KG1 (cell line): ENCODE measurements at regions not wholly inside any gene's neighbourhood (a gene's known extent, or its start where the extent isn't known, plus 50 kb on each side); places are given as distances from the start of the nearest gene placed in this dataset.
"Not testable (repeated sequence)": the region's sequence is repeated elsewhere in the genome, so short reads cannot be mapped to it uniquely, and the experiment has no call there.

ENCODE experiments used
- DNase-seq: peaks from one replicate; lab custom pipeline; 2025; lab: John Stamatoyannopoulos, UW

DNA sequence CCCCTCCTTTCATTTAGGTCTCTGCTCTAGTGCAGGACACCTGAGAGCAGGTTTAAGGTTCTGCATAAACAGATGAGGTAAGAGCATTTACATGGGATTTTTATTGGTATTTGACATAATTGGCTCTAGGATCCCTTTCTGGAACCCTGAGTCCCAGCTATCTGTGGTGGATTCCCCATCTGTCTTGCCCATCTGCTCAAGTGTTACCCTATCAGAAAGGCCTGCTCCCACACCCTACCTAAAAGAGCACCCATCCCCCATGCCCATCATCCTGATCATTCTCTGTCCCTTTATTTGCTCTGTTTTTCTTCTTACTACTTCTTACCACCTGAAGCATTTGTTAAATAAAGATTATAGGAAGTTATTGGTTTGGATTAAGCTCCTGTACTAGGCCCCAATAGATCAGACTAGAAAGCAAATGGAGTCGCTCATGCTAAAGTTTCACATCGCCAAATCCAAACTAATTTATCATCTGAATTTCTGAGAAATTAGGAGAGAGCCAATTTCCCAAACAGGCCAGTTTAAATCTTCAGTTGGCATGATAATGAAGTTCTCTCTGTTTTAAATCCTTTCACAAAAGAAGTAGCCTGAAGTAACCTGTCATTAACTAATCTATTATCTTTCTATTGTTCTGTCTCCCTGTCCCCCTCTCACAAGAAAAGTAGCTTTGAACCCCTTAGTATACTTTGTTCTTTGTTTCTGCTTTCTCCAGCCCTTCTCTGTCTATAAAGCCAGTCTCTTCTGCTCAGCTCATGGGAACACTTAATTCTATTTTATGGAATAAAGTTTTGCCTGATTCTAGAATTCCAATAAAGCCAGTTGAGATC, 178.6 kb downstream of the ZNF674 start:
- no peak for DNase-seq

DNA sequence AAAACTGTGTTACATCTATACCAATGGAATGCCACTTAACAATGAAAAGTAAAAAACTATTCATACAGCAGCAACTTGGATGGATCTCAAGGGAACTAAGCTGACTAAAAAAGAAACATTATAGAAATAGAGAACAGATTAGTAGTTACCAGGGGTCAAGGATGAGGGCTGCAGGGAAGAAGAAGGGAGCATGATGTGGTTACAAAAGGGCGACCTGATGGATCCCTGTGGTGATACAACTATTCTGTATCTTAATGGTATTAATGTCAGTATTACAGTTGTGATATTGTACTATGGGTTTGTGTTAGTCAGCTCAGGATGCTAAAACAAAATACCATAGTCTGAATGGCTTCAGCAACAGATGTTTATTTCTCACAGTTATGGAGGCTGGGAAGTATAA, 190.7 kb downstream of the ZNF674 start:
- DNase-seq = no peak

DNA sequence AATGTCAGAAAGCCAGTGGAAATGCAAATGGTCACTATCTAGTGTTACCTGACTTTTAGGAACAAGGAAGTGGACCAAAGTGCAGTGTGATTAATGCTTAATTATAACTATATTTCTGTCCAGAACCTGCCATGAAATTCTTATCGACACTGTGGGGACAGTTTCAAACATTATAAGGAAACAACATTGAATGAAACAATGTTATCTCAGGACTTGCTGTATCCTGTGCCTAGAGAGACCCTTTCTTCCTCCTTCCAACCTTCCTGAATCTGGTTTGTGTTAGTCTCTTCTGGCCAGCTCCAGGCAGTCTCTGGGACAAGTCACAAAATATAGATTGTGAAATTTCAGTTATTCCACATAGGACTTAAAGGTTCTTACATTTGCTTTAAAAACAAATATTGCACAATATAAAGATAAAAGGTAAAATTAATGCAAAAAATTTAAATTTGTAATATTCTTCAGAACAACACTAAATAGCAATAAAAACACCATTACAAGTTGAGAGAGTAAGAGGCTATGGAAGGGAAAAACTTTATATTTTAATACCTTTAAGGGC, 203.4 kb downstream of the ZNF674 start:
- DNase-seq = no peak

DNA sequence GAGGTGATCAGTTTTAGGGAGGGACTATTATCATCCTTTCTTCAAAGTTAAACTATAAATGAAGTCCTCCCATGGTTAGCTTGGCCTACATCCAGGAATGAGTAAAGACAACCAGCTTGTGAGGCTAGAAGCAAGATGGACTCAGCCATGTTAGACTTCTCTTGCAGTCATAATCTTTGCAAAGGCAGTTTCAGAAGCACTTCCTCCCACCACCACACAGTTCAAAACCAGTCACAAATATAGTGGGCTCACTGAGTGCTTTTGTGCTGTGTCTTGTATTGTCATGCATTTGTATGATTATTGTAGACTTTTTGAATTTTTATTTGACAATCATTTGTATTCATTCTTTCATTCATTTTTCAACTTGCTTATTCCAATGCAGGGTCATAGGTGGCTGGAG, 204.5 kb downstream of the ZNF674 start:
- no peak for DNase-seq

DNA sequence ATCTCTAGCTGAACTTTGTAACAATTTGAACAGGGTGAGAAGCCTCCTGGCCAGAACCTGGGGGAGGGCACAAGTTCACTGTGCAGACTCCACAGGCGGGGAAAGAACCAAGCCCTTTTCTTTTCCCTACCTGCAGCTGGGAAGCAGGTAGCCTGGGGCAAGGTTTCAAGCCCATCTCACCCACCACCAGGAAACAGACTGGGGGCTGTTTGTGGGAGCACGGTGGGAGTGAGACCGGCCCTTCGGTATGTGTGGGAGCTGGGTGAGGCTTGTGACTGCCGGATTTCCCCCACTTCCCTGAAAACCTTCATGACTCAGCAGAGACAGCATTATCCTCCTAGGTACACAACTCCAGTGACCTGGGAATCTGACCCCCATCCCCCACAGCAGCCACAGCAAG, 211.7 kb downstream of the ZNF674 start:
- no peak for DNase-seq

DNA sequence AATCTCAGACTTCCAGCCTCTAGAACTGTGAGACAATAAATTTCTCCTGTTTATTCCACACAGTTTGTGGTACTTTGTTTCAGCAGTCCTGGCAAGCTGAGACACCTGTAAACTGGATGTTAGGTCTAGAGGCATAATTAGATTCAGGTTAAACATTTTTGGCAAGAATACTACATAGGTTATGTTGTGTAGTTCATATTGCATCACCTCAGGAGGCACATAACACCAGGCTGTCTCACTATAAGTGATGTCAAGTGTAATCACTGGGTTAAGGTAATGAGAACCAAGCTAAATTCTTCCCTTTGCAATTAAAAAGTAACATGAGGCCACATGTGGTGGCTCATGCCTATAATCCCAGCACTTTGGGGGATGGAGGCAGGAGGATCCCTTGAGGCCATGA, 214.2 kb downstream of the ZNF674 start:
- DNase-seq = no peak

DNA sequence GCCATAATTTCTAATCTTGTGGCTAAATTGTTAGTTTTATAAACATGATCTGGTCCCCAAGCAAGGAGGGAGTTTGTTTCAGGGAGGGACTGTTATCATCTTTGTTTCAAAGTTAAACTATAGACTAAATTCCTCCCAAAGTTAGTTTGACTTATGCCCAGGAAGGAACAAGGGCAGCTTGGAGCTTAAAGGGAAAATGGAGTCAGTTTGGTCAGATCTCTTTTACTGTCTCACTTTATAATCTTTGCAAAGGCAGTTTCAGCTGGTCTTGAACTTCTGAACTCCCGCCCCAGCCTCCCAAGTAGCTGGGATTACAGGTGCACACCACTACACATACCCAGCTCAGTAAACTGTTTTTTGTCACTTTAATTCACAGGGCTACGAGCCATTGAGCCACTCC, 214.7 kb downstream of the ZNF674 start:
- no peak for DNase-seq

DNA sequence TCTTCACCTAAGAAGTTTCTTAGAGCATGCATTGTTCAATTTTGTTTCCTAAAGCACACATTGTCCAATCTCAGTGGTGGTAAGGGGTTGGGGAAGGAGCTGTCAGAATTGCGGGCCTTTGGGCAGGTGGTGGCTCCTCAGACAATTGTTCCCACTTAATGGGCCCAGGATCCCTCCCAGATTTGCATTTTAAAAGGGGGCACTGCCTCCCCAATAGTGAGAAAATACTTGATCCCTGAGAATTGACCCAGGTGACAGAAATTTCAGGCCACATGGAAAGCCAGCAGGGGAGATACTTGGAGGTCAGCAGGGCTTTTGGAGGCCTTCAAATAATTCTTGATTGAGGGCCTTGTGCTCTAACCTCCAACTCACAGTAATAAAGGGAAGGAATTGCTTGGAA, 217.1 kb downstream of the ZNF674 start:
- no peak for DNase-seq

DNA sequence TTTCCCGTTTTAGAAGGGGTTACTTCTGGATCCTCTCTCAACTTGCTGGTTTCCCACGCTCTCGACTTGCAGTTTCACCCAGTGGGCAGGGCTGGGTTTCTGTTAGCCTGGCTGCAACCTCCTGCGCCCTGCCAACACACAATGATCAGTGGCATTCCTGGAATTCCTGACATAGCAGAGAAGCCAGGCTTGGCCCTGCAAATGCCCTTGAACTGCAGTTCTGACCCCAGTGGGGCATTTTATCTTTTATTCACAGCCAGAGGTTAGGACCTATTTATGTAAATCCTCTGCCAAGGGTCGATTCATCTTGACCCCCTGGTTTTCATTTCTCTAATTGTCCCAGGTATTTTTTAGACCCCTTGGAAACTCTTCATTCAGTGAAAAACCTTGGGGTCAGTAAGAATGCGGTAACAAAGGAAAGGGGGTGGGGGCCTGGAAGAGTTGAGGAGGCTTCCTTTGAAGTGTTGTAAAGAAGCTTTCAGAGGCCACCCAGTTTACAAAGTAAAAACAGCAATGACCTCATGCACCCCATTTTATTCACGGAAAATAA, 217.6 kb downstream of the ZNF674 start:
- no peak for DNase-seq

DNA sequence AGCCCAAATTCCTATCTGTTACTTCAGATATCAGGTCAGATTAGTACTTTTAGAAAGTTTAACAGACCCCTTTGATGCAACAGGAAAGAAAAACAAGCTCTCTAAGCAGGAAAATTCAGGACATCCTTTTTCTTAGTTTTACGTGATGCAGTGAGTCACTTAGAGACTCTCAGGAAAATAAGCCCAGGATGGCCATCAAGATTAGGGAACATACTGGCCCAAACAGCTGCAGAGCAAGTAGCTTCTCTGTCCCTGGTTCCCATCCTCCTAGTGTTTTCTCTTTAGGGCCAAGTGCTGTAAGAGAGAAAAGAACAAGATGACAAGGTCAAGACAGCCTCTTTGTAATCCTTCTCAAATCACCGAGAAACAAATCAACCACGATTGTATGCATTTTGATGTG, 219.1 kb downstream of the ZNF674 start:
- no peak for DNase-seq

DNA sequence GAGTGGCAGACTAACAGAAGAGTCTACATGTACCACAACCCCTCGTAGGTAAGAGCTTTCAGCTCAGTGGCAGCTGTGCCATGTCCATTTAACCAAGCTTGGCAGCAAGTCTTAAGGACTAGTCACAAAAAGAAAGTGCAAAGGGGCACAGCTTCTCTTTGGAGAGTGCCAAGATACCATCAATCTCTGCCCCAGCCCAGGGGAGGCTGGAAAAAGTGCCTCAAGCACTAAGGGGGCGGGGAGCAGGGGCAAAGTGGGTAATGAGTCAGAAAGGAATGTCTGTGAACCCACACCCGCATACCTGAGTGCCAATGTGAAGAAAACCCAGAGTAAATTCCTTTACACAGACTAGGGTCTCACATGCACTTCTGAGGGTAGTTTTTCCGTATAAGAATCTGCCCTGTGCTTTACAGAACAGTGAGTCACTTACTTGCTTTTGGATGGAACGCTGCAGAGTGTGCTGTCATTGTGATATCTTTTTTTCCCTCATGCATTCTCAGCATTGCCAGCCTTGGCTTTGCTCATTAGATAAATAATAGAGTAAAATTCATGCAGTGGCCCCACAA, 219.8 kb downstream of the ZNF674 start:
- DNase-seq = no peak

DNA sequence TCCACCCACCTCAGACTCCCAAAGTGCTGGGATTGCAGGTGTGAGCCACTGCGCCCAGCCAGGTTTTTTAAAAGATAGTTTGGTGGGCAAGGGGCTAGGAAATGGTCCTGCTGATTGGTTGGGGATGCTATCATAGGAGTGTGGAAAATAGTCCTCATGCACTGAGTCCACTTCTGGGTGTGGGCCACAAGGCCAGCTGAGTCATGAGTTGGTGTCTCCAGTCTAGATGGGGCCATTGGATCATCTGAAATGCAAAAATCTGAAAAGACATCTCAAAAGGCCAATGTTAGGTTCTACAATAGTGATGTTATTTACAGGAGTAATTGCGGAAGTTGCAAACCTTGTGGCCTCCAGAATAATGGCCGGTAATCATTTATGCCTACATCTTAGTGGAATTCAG, 221.1 kb downstream of the ZNF674 start:
- DNase-seq = no peak

DNA sequence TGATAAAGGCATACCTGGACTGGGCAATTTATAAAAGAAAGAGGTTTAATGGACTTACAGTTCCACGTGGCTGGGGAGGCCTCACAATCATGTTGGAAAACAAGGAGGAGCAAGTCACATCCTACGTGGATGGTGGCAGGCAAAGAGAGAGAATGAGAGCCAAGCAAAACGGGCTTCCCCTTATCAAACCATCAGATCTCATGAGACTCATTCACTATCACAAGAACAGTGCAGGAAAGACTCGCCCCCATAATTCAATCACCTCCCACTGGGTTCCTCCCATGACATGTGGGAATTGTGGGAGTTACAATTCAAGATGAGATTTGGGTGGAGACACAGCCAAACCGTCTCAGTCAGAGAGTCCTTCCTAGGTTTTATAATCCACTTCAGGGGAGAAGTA, 222.3 kb downstream of the ZNF674 start:
- DNase-seq = not testable (repeated sequence)

DNA sequence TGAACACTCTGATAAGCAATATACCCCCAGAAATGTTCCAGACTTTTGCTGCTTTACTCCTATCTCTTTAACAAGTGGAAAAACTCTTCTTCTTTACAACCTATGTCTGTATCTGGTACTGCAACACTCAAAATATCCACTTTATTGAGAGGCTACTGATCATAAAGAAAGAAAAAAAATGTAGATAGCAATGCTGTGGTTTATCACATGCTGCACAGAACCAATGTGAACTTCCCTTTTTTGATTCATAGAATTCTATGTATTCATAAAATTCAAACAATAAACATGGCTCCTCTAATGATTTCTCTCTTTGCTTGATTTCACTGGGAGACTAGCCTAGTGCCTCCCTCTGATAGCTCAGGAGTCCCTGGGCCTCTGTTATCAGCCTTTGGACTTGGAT, 223.5 kb downstream of the ZNF674 start:
- DNase-seq = no peak

DNA sequence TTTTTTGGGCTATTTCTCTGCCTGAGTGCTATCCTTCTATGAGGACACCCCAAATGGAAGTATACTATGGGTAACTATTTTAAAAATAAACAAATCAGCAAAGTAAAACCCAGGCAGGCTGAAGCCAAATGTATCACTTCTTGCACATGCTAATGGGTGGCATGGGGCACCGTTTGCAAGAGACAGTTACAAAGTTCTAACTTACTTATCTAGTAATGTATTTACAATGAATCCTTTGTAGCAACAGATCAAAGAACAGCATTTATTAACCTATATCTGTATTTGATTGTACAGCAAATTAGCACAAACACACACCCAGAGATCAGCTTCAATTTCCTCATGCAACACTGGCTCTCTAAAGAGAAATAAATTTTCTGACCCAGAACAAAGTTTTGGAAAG, 225.5 kb downstream of the ZNF674 start:
- no peak for DNase-seq

DNA sequence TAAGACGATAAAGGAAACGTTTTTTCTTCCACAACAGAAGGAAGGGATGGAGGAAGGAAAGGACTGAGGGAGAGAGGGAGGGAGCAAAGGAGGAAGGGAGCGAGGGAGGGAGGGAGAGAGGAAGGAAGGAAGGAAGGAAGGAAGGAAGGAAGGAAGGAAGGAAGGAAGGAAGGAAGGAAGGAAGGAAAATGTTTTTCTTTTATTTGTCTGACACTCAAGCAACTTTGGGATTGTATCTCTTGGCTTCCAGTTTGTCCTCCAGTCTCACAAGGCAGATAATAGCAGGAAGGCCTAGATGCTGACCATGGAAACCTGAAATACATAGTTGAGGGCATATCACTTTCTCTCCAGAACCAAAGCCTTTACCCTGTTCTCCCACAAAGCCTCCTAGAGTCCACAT, 226.7 kb downstream of the ZNF674 start:
- no peak for DNase-seq

DNA sequence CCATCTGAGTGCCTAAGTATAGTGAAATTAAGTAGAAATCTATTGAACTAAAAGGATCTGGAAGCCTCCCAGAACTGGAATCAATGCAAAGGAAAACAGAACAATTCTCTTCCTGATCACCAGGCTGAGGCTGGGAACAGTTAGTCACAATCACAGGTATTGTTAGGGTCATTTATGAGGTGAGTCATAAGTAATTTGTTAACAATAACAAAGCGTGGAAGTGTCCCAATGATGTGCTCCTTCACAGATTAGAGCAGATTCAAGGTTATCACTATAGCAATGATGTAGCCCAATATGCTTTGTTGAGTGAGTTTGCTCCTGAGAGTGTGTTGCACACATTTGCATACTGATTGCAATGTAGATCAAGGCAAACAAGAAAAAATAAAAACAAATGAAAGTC, 228.1 kb downstream of the ZNF674 start:
- DNase-seq = no peak

DNA sequence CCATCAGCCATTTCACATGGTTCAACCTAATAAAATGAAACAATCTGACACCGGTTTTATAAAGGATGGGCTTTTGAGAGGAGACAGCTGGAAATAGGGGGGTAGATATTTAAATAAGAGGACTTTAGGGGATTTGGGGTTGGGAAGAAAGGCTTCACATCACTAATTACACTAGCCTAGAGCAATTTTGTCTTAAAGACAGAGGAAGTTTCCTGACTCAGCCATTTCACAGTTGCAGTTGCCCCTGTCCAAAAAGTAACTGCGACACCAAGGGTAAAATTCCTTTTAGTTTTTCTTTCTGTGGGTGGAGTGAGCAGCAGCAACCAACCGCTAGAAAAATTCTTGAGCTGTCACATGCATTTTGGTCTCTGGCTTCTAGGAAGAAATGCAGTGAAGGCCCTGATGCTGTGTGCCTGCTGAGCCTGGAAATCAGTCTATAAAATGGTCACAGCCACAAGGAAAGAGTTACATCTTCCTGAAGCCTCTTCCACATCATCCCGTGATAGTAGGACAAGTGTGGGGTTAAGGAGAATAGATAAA, 233.6 kb downstream of the ZNF674 start:
- DNase-seq = no peak

DNA sequence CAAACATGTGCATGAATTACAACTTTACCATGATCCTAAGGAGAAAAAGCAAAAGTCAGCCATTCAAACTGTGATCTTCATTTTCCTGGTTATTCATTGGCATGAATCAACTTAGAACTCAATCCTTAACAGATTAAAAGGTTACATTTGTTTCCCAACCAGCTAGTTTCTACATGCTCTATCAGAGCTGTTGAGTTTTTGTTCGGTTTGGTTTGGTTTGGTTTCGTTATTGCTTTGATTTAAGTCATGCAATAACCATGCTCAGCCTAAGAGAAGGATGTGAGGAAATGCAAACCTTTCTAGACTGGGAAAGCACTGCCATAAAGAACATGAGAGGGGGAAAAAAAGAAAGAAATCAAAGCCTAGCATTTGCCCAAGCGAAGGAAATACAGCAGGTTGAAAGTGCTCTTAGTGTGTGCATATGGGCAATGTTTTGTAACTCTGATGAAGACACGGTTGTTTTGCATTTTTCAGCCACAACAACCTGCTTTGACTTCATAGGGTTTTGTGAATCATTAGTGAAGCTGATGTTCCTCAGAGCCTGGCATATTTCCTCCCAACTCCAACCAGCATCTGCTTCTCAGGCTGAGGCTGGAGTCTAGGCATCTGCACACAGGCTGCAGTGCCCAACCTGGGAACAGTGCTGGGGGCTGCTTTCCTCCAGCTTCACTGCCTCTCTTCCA, 234.3 kb downstream of the ZNF674 start:
- DNase-seq = no peak

DNA sequence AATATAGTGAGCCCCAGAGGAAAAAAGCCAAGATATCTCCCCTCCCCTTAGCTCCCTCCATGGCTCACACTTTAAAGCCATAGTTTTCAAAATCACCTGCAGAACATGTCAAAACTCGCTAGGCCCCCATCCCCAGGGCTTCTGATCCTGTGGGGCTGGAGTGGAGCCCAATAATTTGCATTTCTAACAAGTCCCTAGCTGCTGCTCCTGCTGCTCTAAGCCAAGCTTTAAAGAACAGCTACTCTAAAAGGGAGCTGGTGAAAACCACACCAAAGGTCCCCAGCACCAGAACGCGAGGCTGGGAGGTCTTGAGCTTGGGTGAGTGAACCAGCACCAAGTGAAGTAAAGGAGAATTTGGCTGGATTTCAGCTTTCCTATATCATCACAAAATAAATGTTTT, 237.1 kb downstream of the ZNF674 start:
- DNase-seq = no peak

DNA sequence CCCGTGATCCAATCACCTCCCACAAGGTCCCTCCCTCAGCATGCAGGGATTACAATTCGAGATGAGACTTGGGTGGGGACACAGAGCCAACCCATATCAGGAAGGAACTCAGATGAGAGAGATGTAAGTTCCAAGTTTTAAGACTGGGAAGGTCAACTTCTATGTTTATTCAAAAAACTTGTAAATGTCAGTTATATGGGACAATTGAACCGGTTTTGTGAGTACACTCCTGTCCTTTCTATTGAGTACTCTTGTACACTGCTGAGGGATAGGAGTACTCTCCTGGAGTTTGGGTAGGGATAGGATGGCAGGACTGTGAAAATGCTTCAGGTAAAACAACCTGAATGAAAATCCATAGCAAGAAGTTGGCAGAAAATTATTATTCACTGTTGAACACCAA, 239.1 kb downstream of the ZNF674 start:
- no peak for DNase-seq

DNA sequence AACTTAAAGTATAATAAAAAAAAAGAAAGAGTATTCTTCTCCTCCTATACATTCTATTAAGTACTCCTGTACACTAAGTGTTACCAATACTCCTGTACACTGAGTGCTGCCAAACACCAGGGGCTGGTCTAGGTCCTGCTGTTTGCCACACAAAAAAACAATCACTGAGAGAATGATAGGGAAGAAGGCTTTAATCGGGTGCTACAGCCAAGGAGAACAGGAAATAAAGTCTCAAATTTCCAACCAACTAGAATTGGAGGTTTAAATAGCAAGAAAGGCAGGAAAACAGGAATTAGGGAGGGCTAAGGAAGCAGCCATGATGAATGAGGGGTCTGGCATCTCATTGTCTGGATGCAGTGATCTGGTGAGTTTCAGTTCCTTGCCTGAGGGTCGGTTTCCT, 239.8 kb downstream of the ZNF674 start:
- no peak for DNase-seq

DNA sequence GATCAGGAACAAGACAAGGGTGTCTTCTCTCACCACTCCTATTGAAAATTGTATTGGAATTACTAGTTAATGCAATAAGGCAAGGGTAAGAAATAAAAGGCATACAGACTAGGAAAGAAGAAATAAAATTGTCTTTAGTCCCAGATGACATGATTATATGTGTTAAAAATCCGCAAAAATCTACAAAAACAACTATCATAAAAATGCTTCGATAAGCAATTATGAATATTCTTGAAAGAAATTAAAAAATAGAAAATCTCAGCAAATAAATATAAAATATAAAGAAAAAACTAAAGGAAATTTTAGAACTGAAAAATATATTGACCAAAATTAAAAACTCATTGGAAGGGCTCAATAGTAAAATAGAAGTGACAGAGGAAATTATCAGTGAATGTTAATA, 243.3 kb downstream of the ZNF674 start:
- no peak for DNase-seq
